ENCODE measurements at regions not wholly inside any gene's neighbourhood (a gene's known extent, or its start where the extent isn't known, plus 50 kb on each side); places are given as distances from the start of the nearest gene placed in this dataset.

- no peak for DNase-seq
- H3K27me3 Mint-ChIP-seq (ENCODE audit: unreplicated experiment), result no peaks in the 10 kb centered on the region
- no peaks in the 10 kb centered on the region for H3K36me3 Mint-ChIP-seq (ENCODE audit: insufficient read depth, unreplicated experiment)
- H3K4me3 Mint-ChIP-seq (ENCODE audit: low read depth, unreplicated experiment), result no peak overlapping the region
- no TSS peak for BruUV-seq (replicated peaks)
- H3K4me1 Mint-ChIP-seq (ENCODE audit: low read depth, unreplicated experiment), result no peaks in the 10 kb centered on the region
- intact Hi-C loops (cut with micrococcal nuclease; ENCODE audit: unreplicated experiment), result no loop called here
- no peak for TF ChIP-seq CTCF (IDR thresholded peaks at IDR 0.05; ENCODE audit: unreplicated experiment)
- CTCF ChIA-PET, result no interaction called here
- H3K9me3 Mint-ChIP-seq (ENCODE audit: low read depth, unreplicated experiment), result no peaks in the 10 kb centered on the region
- no peak overlapping the region for H3K27ac Mint-ChIP-seq (ENCODE audit: unreplicated experiment)
Measured at GRCh38 chr13:78816592-78816991, 157.6 kb upstream of the OBI1 start.

GRCh38 chr13:78816154-78816553 lies 157.2 kb upstream of the OBI1 start:
- no peaks in the 10 kb centered on the region for H3K36me3 Mint-ChIP-seq (ENCODE audit: insufficient read depth, unreplicated experiment)
- no peak overlapping the region for H3K27ac Mint-ChIP-seq (ENCODE audit: unreplicated experiment)
- CTCF ChIA-PET, result no interaction called here
- H3K4me1 Mint-ChIP-seq (ENCODE audit: low read depth, unreplicated experiment), result no peaks in the 10 kb centered on the region
- no peaks in the 10 kb centered on the region for H3K27me3 Mint-ChIP-seq (ENCODE audit: unreplicated experiment)
- BruUV-seq (replicated peaks), result no TSS peak
- no peak for DNase-seq
- H3K4me3 Mint-ChIP-seq (ENCODE audit: low read depth, unreplicated experiment), result no peak overlapping the region
- H3K9me3 Mint-ChIP-seq (ENCODE audit: low read depth, unreplicated experiment), result no peaks in the 10 kb centered on the region
- no peak for TF ChIP-seq CTCF (IDR thresholded peaks at IDR 0.05; ENCODE audit: unreplicated experiment)
- intact Hi-C loops (cut with micrococcal nuclease; ENCODE audit: unreplicated experiment), result no loop called here

GRCh38 chr13:78806457-78806856 lies 147.5 kb upstream of the OBI1 start:
- Mint-ChIP-seq H3K36me3 (ENCODE audit: insufficient read depth, unreplicated experiment) (no peaks in the 10 kb centered on the region), H3K4me3 (ENCODE audit: low read depth, unreplicated experiment) (no peak overlapping the region), H3K4me1 (ENCODE audit: low read depth, unreplicated experiment) (no peaks in the 10 kb centered on the region), H3K9me3 (ENCODE audit: low read depth, unreplicated experiment) (no peaks in the 10 kb centered on the region), H3K27ac (ENCODE audit: unreplicated experiment) (no peak overlapping the region), H3K27me3 (ENCODE audit: unreplicated experiment) (no peaks in the 10 kb centered on the region)
- DNase-seq, result no peak
- CTCF ChIA-PET, result no interaction called here
- BruUV-seq (replicated peaks), result no TSS peak
- TF ChIP-seq CTCF (IDR thresholded peaks at IDR 0.05; ENCODE audit: unreplicated experiment), result no peak
- intact Hi-C loops (cut with micrococcal nuclease; ENCODE audit: unreplicated experiment), result no loop called here

- DNase-seq, result no peak
- TF ChIP-seq CTCF (IDR thresholded peaks at IDR 0.05; ENCODE audit: unreplicated experiment), result no peak
- intact Hi-C loops (cut with micrococcal nuclease; ENCODE audit: unreplicated experiment), result no loop called here
- Mint-ChIP-seq H3K4me3 (ENCODE audit: low read depth, unreplicated experiment) (no peak overlapping the region), H3K27ac (ENCODE audit: unreplicated experiment) (no peak overlapping the region), H3K36me3 (ENCODE audit: insufficient read depth, unreplicated experiment) (no peaks in the 10 kb centered on the region), H3K9me3 (ENCODE audit: low read depth, unreplicated experiment) (no peaks in the 10 kb centered on the region), H3K4me1 (ENCODE audit: low read depth, unreplicated experiment) (no peaks in the 10 kb centered on the region), H3K27me3 (ENCODE audit: unreplicated experiment) (no peaks in the 10 kb centered on the region)
- no TSS peak for BruUV-seq (replicated peaks)
- CTCF ChIA-PET, result no interaction called here
Measured at GRCh38 chr13:78802912-78803311, 144.0 kb upstream of the OBI1 start.

GRCh38 chr13:78787190-78787589 lies 128.2 kb upstream of the OBI1 start:
- Mint-ChIP-seq H3K36me3 (ENCODE audit: insufficient read depth, unreplicated experiment) (no peaks in the 10 kb centered on the region), H3K4me1 (ENCODE audit: low read depth, unreplicated experiment) (no peaks in the 10 kb centered on the region), H3K9me3 (ENCODE audit: low read depth, unreplicated experiment) (no peaks in the 10 kb centered on the region), H3K4me3 (ENCODE audit: low read depth, unreplicated experiment) (no peak overlapping the region), H3K27ac (ENCODE audit: unreplicated experiment) (no peak overlapping the region), H3K27me3 (ENCODE audit: unreplicated experiment) (no peaks in the 10 kb centered on the region)
- CTCF ChIA-PET, result no interaction called here
- BruUV-seq (replicated peaks), result no TSS peak
- intact Hi-C loops (cut with micrococcal nuclease; ENCODE audit: unreplicated experiment), result no loop called here
- TF ChIP-seq CTCF (IDR thresholded peaks at IDR 0.05; ENCODE audit: unreplicated experiment), result no peak
- no peak for DNase-seq
